ENCODE measurements at regions not wholly inside any gene's neighbourhood (a gene's known extent, or its start where the extent isn't known, plus 50 kb on each side); places are given as distances from the start of the nearest gene placed in this dataset.

- TF ChIP-seq CTCF (conservative IDR thresholded peaks at IDR 0.05; ENCODE audit: low read length) (no peak), EZH2phosphoT487 (IDR thresholded peaks at IDR 0.05; ENCODE audit: borderline replicate concordance, low read depth, low read length) (no peak)
Observed at GRCh38 chr17:54718286-54718685, 182.4 kb upstream of the TOM1L1 start.
